ENCODE measurements at regions not wholly inside any gene's neighbourhood (a gene's known extent, or its start where the extent isn't known, plus 50 kb on each side); places are given as distances from the start of the nearest gene placed in this dataset.

- ATAC-seq (no peak), DNase-seq (no peak)
- Mint-ChIP-seq H3K36me3 (ENCODE audit: insufficient read depth) (no peaks in the 10 kb centered on the region), H3K4me3 (no peak overlapping the region), H3K4me1 (ENCODE audit: low read depth) (no peaks in the 10 kb centered on the region), H3K9me3 (no peaks in the 10 kb centered on the region), H3K27me3 (ENCODE audit: low read depth) (no peaks in the 10 kb centered on the region)
Observed at GRCh38 chr2:240293557-240294461, 141.7 kb upstream of the GPC1 start.

DNA sequence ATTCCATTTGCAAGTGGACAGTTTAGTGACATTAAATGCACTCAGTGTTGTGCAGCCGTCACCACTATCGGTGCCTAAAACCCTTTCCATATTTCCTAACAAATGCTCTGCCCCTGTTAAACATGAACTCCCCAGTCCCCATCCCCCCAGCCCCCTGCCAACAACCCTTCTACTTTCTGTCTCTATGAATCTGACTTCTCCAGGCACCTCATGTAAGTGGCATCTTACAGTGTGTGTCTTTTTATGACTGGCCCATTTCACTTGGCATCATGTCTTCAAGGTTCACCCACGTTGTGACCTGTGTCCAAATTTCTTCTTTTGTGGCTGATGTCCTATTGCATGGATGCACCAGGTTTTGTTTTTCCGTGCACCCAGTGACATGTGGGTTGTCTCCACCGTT lies 140.9 kb upstream of the GPC1 start:
- Mint-ChIP-seq H3K4me1 (ENCODE audit: low read depth) (no peaks in the 10 kb centered on the region), H3K4me3 (no peak overlapping the region), H3K27me3 (ENCODE audit: low read depth) (no peaks in the 10 kb centered on the region), H3K36me3 (ENCODE audit: insufficient read depth) (no peaks in the 10 kb centered on the region), H3K9me3 (no peaks in the 10 kb centered on the region)
- DNase-seq (no peak), ATAC-seq (no peak)

DNA sequence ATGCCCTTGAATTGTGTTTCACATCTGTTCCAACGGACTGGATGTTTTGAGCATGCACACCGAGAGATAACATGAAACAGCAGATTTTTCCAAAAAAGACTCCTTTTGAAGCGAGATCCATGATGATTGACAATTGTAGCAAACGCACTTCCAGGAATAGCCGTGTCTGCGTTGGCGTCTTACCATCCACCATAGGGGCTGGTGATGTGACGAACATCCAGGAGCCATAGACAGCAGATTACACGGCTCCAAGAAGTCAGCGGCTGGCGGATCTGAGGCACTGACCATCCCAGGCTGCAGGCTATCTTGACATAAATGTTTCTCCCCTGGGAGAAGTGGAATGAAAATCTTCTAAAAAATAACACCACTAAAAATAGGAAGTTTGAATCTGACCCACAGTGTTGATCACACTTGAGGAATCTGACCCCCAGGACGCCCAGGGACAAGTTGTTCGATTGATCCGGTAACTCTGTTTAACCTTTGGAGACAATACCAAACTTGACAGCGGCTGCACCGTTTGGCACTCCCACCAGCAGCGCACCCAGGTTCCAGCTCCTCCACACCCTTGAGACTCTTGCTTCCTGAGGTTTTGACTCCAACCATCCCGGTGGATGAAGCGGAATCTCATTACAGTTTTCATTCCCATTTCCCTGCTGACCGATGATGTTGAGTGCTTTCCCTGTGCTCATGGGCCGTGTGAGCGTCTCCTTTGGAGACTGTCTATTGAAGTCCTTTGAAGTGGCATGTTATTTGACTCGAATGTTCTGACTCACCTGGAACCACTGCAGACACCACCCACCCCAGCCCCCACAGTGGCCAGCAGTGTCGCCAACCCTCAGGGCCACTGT lies 140.0 kb upstream of the GPC1 start:
- ATAC-seq, result no peak
- H3K36me3 Mint-ChIP-seq (ENCODE audit: insufficient read depth), result no peaks in the 10 kb centered on the region
- no peak for DNase-seq
- H3K9me3 Mint-ChIP-seq, result no peaks in the 10 kb centered on the region
- H3K4me3 Mint-ChIP-seq, result no peak overlapping the region
- no peaks in the 10 kb centered on the region for H3K4me1 Mint-ChIP-seq (ENCODE audit: low read depth)
- no peaks in the 10 kb centered on the region for H3K27me3 Mint-ChIP-seq (ENCODE audit: low read depth)

- H3K4me1 Mint-ChIP-seq (ENCODE audit: low read depth), result no peaks in the 10 kb centered on the region
- no peaks in the 10 kb centered on the region for H3K36me3 Mint-ChIP-seq (ENCODE audit: insufficient read depth)
- H3K9me3 Mint-ChIP-seq, result no peaks in the 10 kb centered on the region
- no peak for DNase-seq
- ATAC-seq, result no peak
- H3K27me3 Mint-ChIP-seq (ENCODE audit: low read depth), result no peaks in the 10 kb centered on the region
- H3K4me3 Mint-ChIP-seq, result no peak overlapping the region
Observed at GRCh38 chr2:240296104-240296406, 139.4 kb upstream of the GPC1 start.

- ATAC-seq, result no peak
- no peaks in the 10 kb centered on the region for H3K9me3 Mint-ChIP-seq
- no peaks in the 10 kb centered on the region for H3K4me1 Mint-ChIP-seq (ENCODE audit: low read depth)
- no peaks in the 10 kb centered on the region for H3K27me3 Mint-ChIP-seq (ENCODE audit: low read depth)
- no peak overlapping the region for H3K4me3 Mint-ChIP-seq
- DNase-seq, result no peak
- no peaks in the 10 kb centered on the region for H3K36me3 Mint-ChIP-seq (ENCODE audit: insufficient read depth)
Observed at GRCh38 chr2:240296476-240297255, 138.8 kb upstream of the GPC1 start.

GRCh38 chr2:240297256-240298116 lies 138.0 kb upstream of the GPC1 start:
- DNase-seq (no peak), ATAC-seq (no peak)
- peaks cover 4% of the 10 kb centered on the region for H3K27me3 Mint-ChIP-seq (ENCODE audit: low read depth)
- no peaks in the 10 kb centered on the region for H3K36me3 Mint-ChIP-seq (ENCODE audit: insufficient read depth)
- H3K9me3 Mint-ChIP-seq, result no peaks in the 10 kb centered on the region
- no peaks in the 10 kb centered on the region for H3K4me1 Mint-ChIP-seq (ENCODE audit: low read depth)
- no peak overlapping the region for H3K4me3 Mint-ChIP-seq

- no peaks in the 10 kb centered on the region for H3K9me3 Mint-ChIP-seq
- DNase-seq (no peak), ATAC-seq (no peak)
- H3K4me1 Mint-ChIP-seq (ENCODE audit: low read depth), result no peaks in the 10 kb centered on the region
- H3K27me3 Mint-ChIP-seq (ENCODE audit: low read depth), result peaks cover 4% of the 10 kb centered on the region
- no peak overlapping the region for H3K4me3 Mint-ChIP-seq
- no peaks in the 10 kb centered on the region for H3K36me3 Mint-ChIP-seq (ENCODE audit: insufficient read depth)
Observed at GRCh38 chr2:240298117-240298790, 137.2 kb upstream of the GPC1 start.

- ATAC-seq, result no peak
- no peak for DNase-seq
- Mint-ChIP-seq H3K36me3 (ENCODE audit: insufficient read depth) (no peaks in the 10 kb centered on the region), H3K4me3 (no peak overlapping the region), H3K4me1 (ENCODE audit: low read depth) (no peaks in the 10 kb centered on the region), H3K9me3 (no peaks in the 10 kb centered on the region), H3K27me3 (ENCODE audit: low read depth) (peaks cover 6% of the 10 kb centered on the region)
Observed at GRCh38 chr2:240298803-240299709, 136.4 kb upstream of the GPC1 start.

DNA sequence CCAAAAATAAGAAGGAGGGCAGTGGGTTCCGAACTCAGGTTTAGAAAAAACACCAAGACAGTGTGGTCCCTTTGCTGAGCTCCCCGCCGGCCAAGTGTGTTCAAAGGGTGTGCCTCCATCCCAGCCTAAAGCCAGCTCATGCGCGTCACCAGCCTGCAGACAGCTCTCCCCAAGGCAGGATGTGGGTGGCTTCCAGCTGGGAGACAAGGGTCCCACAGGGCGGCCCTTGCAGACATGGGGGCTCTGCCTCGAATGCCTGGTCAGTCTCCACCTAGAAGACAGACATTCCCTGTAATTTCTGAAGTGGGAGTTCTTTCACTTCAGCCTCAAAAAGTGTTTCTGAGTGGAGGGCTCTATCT lies 135.8 kb upstream of the GPC1 start:
- Mint-ChIP-seq H3K4me1 (ENCODE audit: low read depth) (no peaks in the 10 kb centered on the region), H3K4me3 (no peak overlapping the region), H3K9me3 (no peaks in the 10 kb centered on the region), H3K27me3 (ENCODE audit: low read depth) (peaks cover 7% of the 10 kb centered on the region), H3K36me3 (ENCODE audit: insufficient read depth) (no peaks in the 10 kb centered on the region)
- no peak for DNase-seq
- no peak for ATAC-seq

GRCh38 chr2:240300261-240300821 lies 135.1 kb upstream of the GPC1 start:
- peaks cover 7% of the 10 kb centered on the region for H3K27me3 Mint-ChIP-seq (ENCODE audit: low read depth)
- H3K9me3 Mint-ChIP-seq, result no peaks in the 10 kb centered on the region
- no peaks in the 10 kb centered on the region for H3K36me3 Mint-ChIP-seq (ENCODE audit: insufficient read depth)
- ATAC-seq (no peak), DNase-seq (no peak)
- H3K4me3 Mint-ChIP-seq, result no peak overlapping the region
- H3K4me1 Mint-ChIP-seq (ENCODE audit: low read depth), result no peaks in the 10 kb centered on the region

GRCh38 chr2:240300840-240301239 lies 134.6 kb upstream of the GPC1 start:
- H3K36me3 Mint-ChIP-seq (ENCODE audit: insufficient read depth), result no peaks in the 10 kb centered on the region
- H3K4me3 Mint-ChIP-seq, result no peak overlapping the region
- no peaks in the 10 kb centered on the region for H3K4me1 Mint-ChIP-seq (ENCODE audit: low read depth)
- peaks cover 7% of the 10 kb centered on the region for H3K27me3 Mint-ChIP-seq (ENCODE audit: low read depth)
- ATAC-seq, result no peak
- no peaks in the 10 kb centered on the region for H3K9me3 Mint-ChIP-seq
- no peak for DNase-seq

DNA sequence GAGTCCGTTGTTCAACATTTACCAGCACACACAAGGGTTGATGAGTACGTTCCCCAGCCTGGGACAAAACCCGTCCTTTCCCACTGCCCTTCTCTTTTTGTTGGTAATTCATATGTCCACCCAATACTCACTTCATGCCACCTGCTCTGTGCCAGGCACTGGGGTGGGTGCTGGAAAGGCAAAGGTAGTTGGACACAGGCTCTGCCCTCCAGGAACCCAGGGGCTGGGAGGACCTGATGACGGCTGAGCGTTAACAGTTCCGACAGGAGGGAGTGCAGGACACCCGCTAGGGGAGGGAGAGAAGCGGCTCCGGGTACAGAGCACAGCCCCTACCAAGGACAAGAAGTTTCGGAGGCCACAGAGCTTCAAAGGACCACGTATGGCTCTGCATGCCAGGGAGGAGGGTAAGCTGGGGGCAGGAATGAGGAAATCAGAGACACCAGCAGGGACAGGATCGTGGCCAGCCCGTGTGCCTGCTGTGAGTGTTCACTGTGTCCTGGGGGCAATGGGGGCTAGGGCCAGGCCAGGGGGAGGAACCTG lies 134.1 kb upstream of the GPC1 start:
- Mint-ChIP-seq H3K27me3 (ENCODE audit: low read depth) (peaks cover 7% of the 10 kb centered on the region), H3K4me3 (no peak overlapping the region), H3K36me3 (ENCODE audit: insufficient read depth) (no peaks in the 10 kb centered on the region), H3K4me1 (ENCODE audit: low read depth) (no peaks in the 10 kb centered on the region), H3K9me3 (no peaks in the 10 kb centered on the region)
- DNase-seq (no peak), ATAC-seq (no peak)
